ENCODE measurements at regions not wholly inside any gene's neighbourhood (a gene's known extent, or its start where the extent isn't known, plus 50 kb on each side); places are given as distances from the start of the nearest gene placed in this dataset.

DNA sequence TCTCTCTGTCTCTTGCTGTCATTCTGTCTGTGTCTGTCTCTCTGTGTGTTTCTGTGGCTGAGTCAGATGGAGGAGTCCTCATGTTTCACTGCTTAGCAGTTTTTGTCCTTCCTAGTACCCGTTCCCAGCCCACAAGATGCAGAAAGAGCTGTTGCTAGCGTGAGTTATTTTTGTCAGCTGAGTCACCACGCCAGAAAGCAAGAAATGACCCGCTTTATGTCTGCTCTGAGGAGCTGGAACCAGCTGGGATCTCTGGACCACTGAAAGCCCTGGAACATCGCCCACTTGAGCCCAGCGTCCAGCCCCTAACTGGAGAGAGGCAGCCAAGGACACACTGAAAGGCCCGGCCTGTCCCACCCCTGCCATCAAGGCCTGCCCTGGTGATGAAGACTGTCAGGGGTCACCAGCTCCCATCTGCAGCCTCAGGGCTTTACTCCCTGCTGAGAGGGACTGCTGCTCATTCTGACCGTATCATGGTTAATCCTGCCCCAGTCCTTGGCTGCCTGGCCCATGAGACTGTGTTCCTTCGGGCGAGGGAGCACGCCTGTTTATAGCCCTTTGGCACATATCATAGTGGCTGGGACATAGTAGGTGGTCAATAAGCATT is 101.7 kb upstream of the TPM1 start:
- DNase-seq (ENCODE audit: low read depth) = peak; percentile 95
- POLR2A ChIA-PET = interaction anchor here (0.6 kb wide), 1 partner anchor 20 kb away, joined by 3 read pairs; no protein-coding TSS in a partner anchor
- TF ChIP-seq, protein P1, sequence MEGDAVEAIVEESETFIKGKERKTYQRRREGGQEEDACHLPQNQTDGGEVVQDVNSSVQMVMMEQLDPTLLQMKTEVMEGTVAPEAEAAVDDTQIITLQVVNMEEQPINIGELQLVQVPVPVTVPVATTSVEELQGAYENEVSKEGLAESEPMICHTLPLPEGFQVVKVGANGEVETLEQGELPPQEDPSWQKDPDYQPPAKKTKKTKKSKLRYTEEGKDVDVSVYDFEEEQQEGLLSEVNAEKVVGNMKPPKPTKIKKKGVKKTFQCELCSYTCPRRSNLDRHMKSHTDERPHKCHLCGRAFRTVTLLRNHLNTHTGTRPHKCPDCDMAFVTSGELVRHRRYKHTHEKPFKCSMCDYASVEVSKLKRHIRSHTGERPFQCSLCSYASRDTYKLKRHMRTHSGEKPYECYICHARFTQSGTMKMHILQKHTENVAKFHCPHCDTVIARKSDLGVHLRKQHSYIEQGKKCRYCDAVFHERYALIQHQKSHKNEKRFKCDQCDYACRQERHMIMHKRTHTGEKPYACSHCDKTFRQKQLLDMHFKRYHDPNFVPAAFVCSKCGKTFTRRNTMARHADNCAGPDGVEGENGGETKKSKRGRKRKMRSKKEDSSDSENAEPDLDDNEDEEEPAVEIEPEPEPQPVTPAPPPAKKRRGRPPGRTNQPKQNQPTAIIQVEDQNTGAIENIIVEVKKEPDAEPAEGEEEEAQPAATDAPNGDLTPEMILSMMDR (IDR thresholded peaks at IDR 0.05; ENCODE audit: insufficient read depth, low read depth, low read length) = no peak
- no peak overlapping the region for H3K4me3 ChIP-seq (ENCODE audit: low read depth, low read length)
- no peaks in the 10 kb centered on the region for H3K36me3 ChIP-seq (ENCODE audit: control insufficient read depth, insufficient read depth, low read length)
- H3K27me3 ChIP-seq (ENCODE audit: control insufficient read depth, insufficient read depth, low read length) = no peaks in the 10 kb centered on the region
- CTCF ChIA-PET = interaction anchor here (1.0 to 1.1 kb wide), 2 partner anchors 93 to 109 kb away, joined by 3 read pairs; no protein-coding TSS in a partner anchor

DNA sequence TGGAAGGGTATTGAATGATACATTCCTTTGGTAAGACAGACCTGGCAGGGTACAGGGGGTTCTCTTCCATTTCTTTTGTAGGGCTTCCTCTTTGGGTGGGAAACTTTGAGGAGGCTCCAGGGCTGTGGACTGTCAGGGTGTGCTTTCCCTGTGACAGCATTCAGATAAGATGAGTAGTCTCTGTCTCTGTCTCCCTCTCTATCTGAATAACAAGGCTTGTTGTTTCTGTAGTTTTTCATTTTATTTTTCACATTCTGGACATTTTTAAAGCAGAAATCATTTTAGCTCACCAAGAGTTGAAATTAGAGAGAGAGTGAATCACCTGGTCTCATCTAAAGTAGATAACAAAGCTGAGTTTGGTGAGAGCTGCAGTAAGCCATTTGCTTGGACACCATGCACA is 100.8 kb upstream of the TPM1 start:
- Histone ChIP-seq H3K27me3 (ENCODE audit: control insufficient read depth, insufficient read depth, low read length) (no peaks in the 10 kb centered on the region), H3K4me3 (ENCODE audit: low read depth, low read length) (no peak overlapping the region), H3K36me3 (ENCODE audit: control insufficient read depth, insufficient read depth, low read length) (no peaks in the 10 kb centered on the region)
- ChIA-PET CTCF (interaction anchor here (1.0 kb wide), 1 partner anchor 108 kb away, joined by 3 read pairs; no protein-coding TSS in a partner anchor), POLR2A (interaction anchor here (0.7 kb wide), 1 partner anchor 62 kb away, joined by 3 read pairs; no protein-coding TSS in a partner anchor)
- no peak for DNase-seq (ENCODE audit: low read depth)
- TF ChIP-seq, protein P1 (IDR thresholded peaks at IDR 0.05; ENCODE audit: insufficient read depth, low read depth, low read length) = no peak

DNA sequence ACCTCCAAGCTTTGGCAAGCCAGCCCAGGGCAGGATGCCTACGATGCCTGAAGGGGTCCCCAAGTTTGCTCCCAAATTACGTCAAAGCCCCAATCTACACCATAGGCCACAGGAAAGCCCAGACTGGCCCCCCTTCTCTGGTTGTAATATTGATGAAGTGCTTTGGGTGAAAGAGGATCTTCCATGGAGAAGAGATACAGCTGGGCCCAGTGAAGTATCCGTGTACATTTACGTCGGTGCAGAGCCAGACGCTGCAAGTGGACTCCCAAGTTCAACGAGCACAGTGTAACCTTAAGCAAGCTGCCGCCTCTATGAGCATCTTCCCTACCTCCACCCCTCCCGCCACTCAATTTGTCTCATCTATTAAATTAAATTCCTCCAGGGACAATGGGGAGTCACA is 100.1 kb upstream of the TPM1 start:
- TF ChIP-seq, protein P1 (IDR thresholded peaks at IDR 0.05; ENCODE audit: insufficient read depth, low read depth, low read length) = no peak
- ChIA-PET CTCF (interaction anchor here (0.6 kb wide), 1 partner anchor 165 kb away, joined by 7 read pairs; no protein-coding TSS in a partner anchor), POLR2A (interaction anchor here (0.7 kb wide), 1 partner anchor 63 kb away, joined by 3 read pairs; no protein-coding TSS in a partner anchor)
- Histone ChIP-seq H3K36me3 (ENCODE audit: control insufficient read depth, insufficient read depth, low read length) (no peaks in the 10 kb centered on the region), H3K27me3 (ENCODE audit: control insufficient read depth, insufficient read depth, low read length) (no peaks in the 10 kb centered on the region), H3K4me3 (ENCODE audit: low read depth, low read length) (no peak overlapping the region)
- no peak for DNase-seq (ENCODE audit: low read depth)

DNA sequence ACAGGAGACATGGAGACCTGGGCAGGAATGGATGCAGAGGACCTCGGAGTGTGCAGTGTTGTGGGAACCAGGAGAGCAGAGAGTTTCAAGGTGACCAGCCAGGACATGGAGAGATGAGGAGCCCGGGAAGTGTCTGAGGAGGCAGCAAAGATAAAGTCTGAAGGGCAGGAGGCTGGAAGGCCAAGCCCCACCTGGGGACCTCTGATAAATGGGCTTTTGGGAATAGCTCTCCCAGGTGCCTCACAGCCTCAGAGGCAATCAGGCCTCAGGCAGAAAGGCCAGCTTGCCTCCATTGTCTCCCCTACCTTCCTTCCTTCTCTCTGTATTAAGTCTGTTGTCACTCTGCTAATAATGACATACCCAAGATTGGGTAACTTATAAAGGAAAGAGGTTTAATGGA is 97.5 kb upstream of the TPM1 start:
- Histone ChIP-seq H3K27me3 (ENCODE audit: control insufficient read depth, insufficient read depth, low read length) (no peaks in the 10 kb centered on the region), H3K36me3 (ENCODE audit: control insufficient read depth, insufficient read depth, low read length) (no peaks in the 10 kb centered on the region), H3K4me3 (ENCODE audit: low read depth, low read length) (no peak overlapping the region)
- TF ChIP-seq, protein P1 (IDR thresholded peaks at IDR 0.05; ENCODE audit: insufficient read depth, low read depth, low read length) = no peak
- CTCF ChIA-PET = no interaction called here
- DNase-seq (ENCODE audit: low read depth) = no peak
- POLR2A ChIA-PET = no interaction called here

DNA sequence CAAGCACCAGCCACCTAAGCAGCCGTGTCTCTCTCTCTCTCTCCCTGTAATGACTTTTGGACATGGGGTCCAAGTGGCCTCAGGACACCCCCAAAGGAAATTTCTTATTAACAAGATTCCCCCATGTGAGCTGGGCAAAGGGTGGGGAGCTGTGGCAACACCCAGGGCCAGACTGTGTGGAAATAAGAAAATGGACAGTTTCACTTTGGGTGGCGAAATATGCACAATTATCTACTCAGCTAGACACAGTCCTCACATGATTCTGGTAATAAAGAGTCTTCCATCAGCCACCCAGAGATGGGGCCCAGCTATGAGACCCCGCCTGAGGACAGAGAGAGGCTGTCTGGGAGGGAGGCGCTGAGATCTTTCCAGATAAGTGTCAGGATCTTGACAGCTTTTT is 96.8 kb upstream of the TPM1 start:
- POLR2A ChIA-PET = no interaction called here
- no peaks in the 10 kb centered on the region for H3K36me3 ChIP-seq (ENCODE audit: control insufficient read depth, insufficient read depth, low read length)
- no peak overlapping the region for H3K4me3 ChIP-seq (ENCODE audit: low read depth, low read length)
- no peaks in the 10 kb centered on the region for H3K27me3 ChIP-seq (ENCODE audit: control insufficient read depth, insufficient read depth, low read length)
- TF ChIP-seq, protein P1 (IDR thresholded peaks at IDR 0.05; ENCODE audit: insufficient read depth, low read depth, low read length) = no peak
- CTCF ChIA-PET = interaction anchor here (0.9 kb wide), 1 partner anchor 12 kb away, joined by 4 read pairs; no protein-coding TSS in a partner anchor
- DNase-seq (ENCODE audit: low read depth) = no peak
